ENCODE measurements at regions not wholly inside any gene's neighbourhood (a gene's known extent, or its start where the extent isn't known, plus 50 kb on each side); places are given as distances from the start of the nearest gene placed in this dataset.

- no peak overlapping the region for H3K4me3 ChIP-seq (ENCODE audit: low read depth, low read length)
- no peak for TF ChIP-seq CTCF (IDR thresholded peaks at IDR 0.05; ENCODE audit: insufficient read depth, low read length)
- no peak for DNase-seq (ENCODE audit: low read depth)
These were observed 231.3 kb upstream of the CD180 start for GRCh38 chr5:67427850-67428298.

- no peak overlapping the region for H3K4me3 ChIP-seq (ENCODE audit: low read depth, low read length)
- TF ChIP-seq CTCF (IDR thresholded peaks at IDR 0.05; ENCODE audit: insufficient read depth, low read length) = no peak
- DNase-seq (ENCODE audit: low read depth) = peak; percentile 44
These were observed 230.6 kb upstream of the CD180 start for GRCh38 chr5:67426961-67427849.

GRCh38 chr5:67425514-67425913, 228.9 kb upstream of the CD180 start:
- TF ChIP-seq CTCF (IDR thresholded peaks at IDR 0.05; ENCODE audit: insufficient read depth, low read length) = no peak
- no peak overlapping the region for H3K4me3 ChIP-seq (ENCODE audit: low read depth, low read length)
- DNase-seq (ENCODE audit: low read depth) = peak; percentile 33

- TF ChIP-seq CTCF (IDR thresholded peaks at IDR 0.05; ENCODE audit: insufficient read depth, low read length) = no peak
- H3K4me3 ChIP-seq (ENCODE audit: low read depth, low read length) = no peak overlapping the region
- DNase-seq (ENCODE audit: low read depth) = no peak
These were observed 221.2 kb upstream of the CD180 start for GRCh38 chr5:67417839-67418238.

GRCh38 chr5:67416986-67417385, 220.4 kb upstream of the CD180 start:
- no peak overlapping the region for H3K4me3 ChIP-seq (ENCODE audit: low read depth, low read length)
- no peak for DNase-seq (ENCODE audit: low read depth)
- no peak for TF ChIP-seq CTCF (IDR thresholded peaks at IDR 0.05; ENCODE audit: insufficient read depth, low read length)

GRCh38 chr5:67416133-67416937, 219.7 kb upstream of the CD180 start:
- no peak overlapping the region for H3K4me3 ChIP-seq (ENCODE audit: low read depth, low read length)
- no peak for DNase-seq (ENCODE audit: low read depth)
- TF ChIP-seq CTCF (IDR thresholded peaks at IDR 0.05; ENCODE audit: insufficient read depth, low read length) = no peak

All from fibroblast of the aortic adventitia (primary cell).